CD8-positive, alpha-beta memory T cell (primary cell): ENCODE measurements at regions not wholly inside any gene's neighbourhood (a gene's known extent, or its start where the extent isn't known, plus 50 kb on each side); places are given as distances from the start of the nearest gene placed in this dataset.

Source experiments
- CTCF ChIA-PET: fragments of 350-600 bp; sonication (Branson Sonifier 250); formaldehyde crosslinking; loops from one replicate; lab custom pipeline; 2021; ENCODE audit warnings: antibody characterized with exemption; lab: Charles Lee
- POLR2A ChIA-PET: fragments of 350-600 bp; sonication (Branson Sonifier 250); formaldehyde crosslinking; loops from one replicate; lab custom pipeline; 2021; ENCODE audit warnings: antibody characterized with exemption; lab: Charles Lee
- DNase-seq, 5 donors: peaks; one replicate each; pipeline versions ENCODE4 v3.0.0 to v3.0.0-alpha.2; 2020 to 2022; ENCODE audit warnings: mixed read lengths in 1 of 5
- H3K27ac ChIP-seq: one replicate; pipeline ENCODE4 v1.7.0; 2013; ENCODE audit warnings: low read depth, mild to moderate bottlenecking, low read length, moderate library complexity
- H3K27me3 ChIP-seq: 2 replicates; pipeline ENCODE4 v1.7.0; 2013; ENCODE audit warnings: low read length, mild to moderate bottlenecking; ENCODE audit not compliant: insufficient read depth, poor library complexity, severe bottlenecking
- H3K36me3 ChIP-seq: 2 replicates; pipeline ENCODE4 v1.7.0; 2013; ENCODE audit warnings: mild to moderate bottlenecking, low read length, moderate library complexity; ENCODE audit not compliant: insufficient read depth
- H3K4me1 ChIP-seq: 2 replicates; pipeline ENCODE4 v1.7.0; 2013; ENCODE audit warnings: mild to moderate bottlenecking, low read length, moderate library complexity; ENCODE audit not compliant: insufficient read depth
- H3K4me3 ChIP-seq: 2 replicates; pipeline ENCODE4 v1.7.0; 2013; ENCODE audit warnings: mild to moderate bottlenecking, low read length
- H3K9me3 ChIP-seq: 2 replicates; pipeline ENCODE4 v1.7.0; 2013; ENCODE audit warnings: mild to moderate bottlenecking, low read length
- H3K27ac Mint-ChIP-seq, 8 donors: one replicate each; pipeline ENCODE4 v1.8.0; 2020 to 2021; ENCODE audit warnings: mixed read lengths in 8 of 8, mild to moderate bottlenecking in 6 of 8, inconsistent platforms in 3 of 8, moderate library complexity in 3 of 8
- H3K27me3 Mint-ChIP-seq, 2 donors: one replicate each; pipeline ENCODE4 v1.8.0; 2020 to 2021; ENCODE audit warnings: mixed read lengths in 2 of 2, mild to moderate bottlenecking in 1 of 2, moderate library complexity in 1 of 2
- H3K36me3 Mint-ChIP-seq, 3 donors: one replicate each; pipeline ENCODE4 v1.8.0; 2020 to 2021; ENCODE audit warnings: mixed read lengths in 3 of 3, inconsistent platforms in 1 of 3, mild to moderate bottlenecking in 1 of 3
- H3K4me1 Mint-ChIP-seq, 3 donors: one replicate each; pipeline ENCODE4 v1.8.0; 2020 to 2021; ENCODE audit warnings: mixed read lengths in 3 of 3, inconsistent platforms in 1 of 3, mild to moderate bottlenecking in 1 of 3
- H3K4me3 Mint-ChIP-seq, 7 donors: one replicate each; pipeline ENCODE4 v1.8.0; 2020 to 2021; ENCODE audit warnings: mixed read lengths in 7 of 7, mild to moderate bottlenecking in 6 of 7, moderate library complexity in 4 of 7, inconsistent platforms in 2 of 7
- H3K9me3 Mint-ChIP-seq, 5 donors: one replicate each; pipeline ENCODE4 v1.8.0; 2020 to 2022; ENCODE audit warnings: mixed read lengths in 5 of 5, mild to moderate bottlenecking in 3 of 5, moderate library complexity in 2 of 5, inconsistent platforms in 1 of 5

GRCh38 chr13:68124437-68125086 is 894.4 kb upstream of the PCDH9 start:
- no peak overlapping the region for H3K4me3 Mint-ChIP-seq
- no peak overlapping the region for H3K27ac ChIP-seq
- H3K4me1 ChIP-seq, result no peaks in the 10 kb centered on the region
- peaks cover 1 to 22% (median 6%) of the 10 kb centered on the region in 5 donors for H3K9me3 Mint-ChIP-seq
- no peaks in the 10 kb centered on the region for H3K9me3 ChIP-seq
- H3K27ac Mint-ChIP-seq, result no peak overlapping the region
- no peaks in the 10 kb centered on the region for H3K27me3 Mint-ChIP-seq
- ChIA-PET CTCF (no interaction called here), POLR2A (no interaction called here)
- H3K4me3 ChIP-seq, result no peak overlapping the region
- no peaks in the 10 kb centered on the region for H3K36me3 ChIP-seq
- H3K4me1 Mint-ChIP-seq, result no peaks in the 10 kb centered on the region
- no peaks in the 10 kb centered on the region for H3K27me3 ChIP-seq
- no peak for DNase-seq
- H3K36me3 Mint-ChIP-seq, result no peaks in the 10 kb centered on the region

- Mint-ChIP-seq H3K4me3 (no peak overlapping the region), H3K27ac (no peak overlapping the region), H3K36me3 (no peaks in the 10 kb centered on the region), H3K9me3 (peaks cover 10 to 45% (median 30%) of the 10 kb centered on the region in 5 donors), H3K27me3 (no peaks in the 10 kb centered on the region), H3K4me1 (no peaks in the 10 kb centered on the region)
- DNase-seq, result no peak
- Histone ChIP-seq H3K27me3 (no peaks in the 10 kb centered on the region), H3K27ac (no peak overlapping the region), H3K4me3 (no peak overlapping the region), H3K36me3 (no peaks in the 10 kb centered on the region), H3K4me1 (no peaks in the 10 kb centered on the region), H3K9me3 (no peaks in the 10 kb centered on the region)
- ChIA-PET POLR2A (no interaction called here), CTCF (no interaction called here)
Measured at GRCh38 chr13:68110178-68110768, 880.1 kb upstream of the PCDH9 start.

- POLR2A ChIA-PET, result no interaction called here
- no peaks in the 10 kb centered on the region for H3K4me1 ChIP-seq
Measured at GRCh38 chr13:68107667-68108066, 877.5 kb upstream of the PCDH9 start.

GRCh38 chr13:68099631-68100030 is 869.5 kb upstream of the PCDH9 start:
- no peak overlapping the region for H3K27ac Mint-ChIP-seq
- H3K4me1 Mint-ChIP-seq, result no peaks in the 10 kb centered on the region
- H3K27me3 Mint-ChIP-seq, result no peaks in the 10 kb centered on the region
- H3K9me3 Mint-ChIP-seq, result peaks cover 3 to 23% (median 10%) of the 10 kb centered on the region in 5 donors
- Histone ChIP-seq H3K36me3 (no peaks in the 10 kb centered on the region), H3K27ac (no peak overlapping the region), H3K4me1 (no peaks in the 10 kb centered on the region), H3K9me3 (no peaks in the 10 kb centered on the region), H3K27me3 (no peaks in the 10 kb centered on the region), H3K4me3 (no peak overlapping the region)
- no peak overlapping the region for H3K4me3 Mint-ChIP-seq
- no peak for DNase-seq
- POLR2A ChIA-PET, result no interaction called here
- no peaks in the 10 kb centered on the region for H3K36me3 Mint-ChIP-seq
- CTCF ChIA-PET, result no interaction called here

More at GRCh38 chr13:68107667-68108066, 877.5 kb upstream of the PCDH9 start:
- H3K36me3 Mint-ChIP-seq, result no peaks in the 10 kb centered on the region
- Histone ChIP-seq H3K4me3 (no peak overlapping the region), H3K9me3 (no peaks in the 10 kb centered on the region), H3K27me3 (no peaks in the 10 kb centered on the region), H3K27ac (no peak overlapping the region), H3K36me3 (no peaks in the 10 kb centered on the region)
- H3K4me1 Mint-ChIP-seq, result no peaks in the 10 kb centered on the region
- peaks cover 13 to 41% (median 34%) of the 10 kb centered on the region in 5 donors for H3K9me3 Mint-ChIP-seq
- CTCF ChIA-PET, result no interaction called here
- H3K27ac Mint-ChIP-seq, result no peak overlapping the region
- H3K27me3 Mint-ChIP-seq, result no peaks in the 10 kb centered on the region
- no peak for DNase-seq
- no peak overlapping the region for H3K4me3 Mint-ChIP-seq

- Histone ChIP-seq H3K27ac (no peak overlapping the region), H3K27me3 (no peaks in the 10 kb centered on the region), H3K36me3 (no peaks in the 10 kb centered on the region), H3K4me1 (no peaks in the 10 kb centered on the region), H3K4me3 (no peak overlapping the region), H3K9me3 (no peaks in the 10 kb centered on the region)
- Mint-ChIP-seq H3K27ac (no peak overlapping the region), H3K36me3 (no peaks in the 10 kb centered on the region), H3K4me3 (no peak overlapping the region), H3K27me3 (no peaks in the 10 kb centered on the region), H3K4me1 (no peaks in the 10 kb centered on the region), H3K9me3 (peaks cover 0 to 14% (median 6%) of the 10 kb centered on the region in 5 donors)
- DNase-seq, result no peak
- ChIA-PET POLR2A (no interaction called here), CTCF (no interaction called here)
Measured at GRCh38 chr13:68081061-68081460, 850.9 kb upstream of the PCDH9 start.

- POLR2A ChIA-PET, result no interaction called here
- no peak overlapping the region for H3K4me3 ChIP-seq
- H3K27me3 Mint-ChIP-seq, result no peaks in the 10 kb centered on the region
- H3K4me3 Mint-ChIP-seq, result no peak overlapping the region
- H3K4me1 Mint-ChIP-seq, result no peaks in the 10 kb centered on the region
- H3K9me3 Mint-ChIP-seq, result peaks cover 0 to 17% (median 8%) of the 10 kb centered on the region in 5 donors
- H3K36me3 ChIP-seq, result no peaks in the 10 kb centered on the region
- H3K27ac Mint-ChIP-seq, result no peak overlapping the region
- H3K27me3 ChIP-seq, result no peaks in the 10 kb centered on the region
- CTCF ChIA-PET, result no interaction called here
- H3K27ac ChIP-seq, result no peak overlapping the region
- no peaks in the 10 kb centered on the region for H3K36me3 Mint-ChIP-seq
- no peak for DNase-seq
- H3K4me1 ChIP-seq, result no peaks in the 10 kb centered on the region
- no peaks in the 10 kb centered on the region for H3K9me3 ChIP-seq
Measured at GRCh38 chr13:68078874-68079273, 848.7 kb upstream of the PCDH9 start.

- no peaks in the 10 kb centered on the region for H3K27me3 ChIP-seq
- Mint-ChIP-seq H3K36me3 (no peaks in the 10 kb centered on the region), H3K4me3 (no peak overlapping the region), H3K9me3 (peaks cover 0 to 21% (median 8%) of the 10 kb centered on the region in 5 donors), H3K4me1 (no peaks in the 10 kb centered on the region), H3K27me3 (no peaks in the 10 kb centered on the region), H3K27ac (no peak overlapping the region)
- no peak overlapping the region for H3K27ac ChIP-seq
- no peak overlapping the region for H3K4me3 ChIP-seq
- POLR2A ChIA-PET, result no interaction called here
- no peaks in the 10 kb centered on the region for H3K36me3 ChIP-seq
- CTCF ChIA-PET, result no interaction called here
- H3K9me3 ChIP-seq, result no peaks in the 10 kb centered on the region
- DNase-seq, result no peak
- H3K4me1 ChIP-seq, result no peaks in the 10 kb centered on the region
Measured at GRCh38 chr13:68078469-68078868, 848.3 kb upstream of the PCDH9 start.

GRCh38 chr13:68076046-68076445 is 845.9 kb upstream of the PCDH9 start:
- Mint-ChIP-seq H3K9me3 (peaks cover 0 to 23% (median 10%) of the 10 kb centered on the region in 5 donors), H3K36me3 (no peaks in the 10 kb centered on the region), H3K27ac (no peak overlapping the region), H3K4me1 (no peaks in the 10 kb centered on the region), H3K27me3 (no peaks in the 10 kb centered on the region), H3K4me3 (no peak overlapping the region)
- Histone ChIP-seq H3K27ac (no peak overlapping the region), H3K9me3 (no peaks in the 10 kb centered on the region), H3K4me3 (no peak overlapping the region), H3K27me3 (no peaks in the 10 kb centered on the region), H3K36me3 (no peaks in the 10 kb centered on the region), H3K4me1 (no peaks in the 10 kb centered on the region)
- CTCF ChIA-PET, result no interaction called here
- peak in 1 of 5 donors; percentile 40 for DNase-seq
- POLR2A ChIA-PET, result no interaction called here
